Hepatocyte (in vitro differentiated cells): ENCODE measurements at regions not wholly inside any gene's neighbourhood (a gene's known extent, or its start where the extent isn't known, plus 50 kb on each side); places are given as distances from the start of the nearest gene placed in this dataset.

Experiments used
- DNase-seq: peaks from one replicate; pipeline ENCODE4 v3.0.0-alpha.2; 2016; ENCODE audit warnings: low spot score
- H2AFZ ChIP-seq: fragments of 200-600 bp; sonication (generic); 2 replicates; pipeline ENCODE4 v1.6.0; 2016; ENCODE audit warnings: antibody characterized with exemption, mild to moderate bottlenecking
- H3K27ac ChIP-seq: fragments of 200-600 bp; sonication (generic); 2 replicates; pipeline ENCODE4 v1.5.1; 2016; ENCODE audit warnings: mild to moderate bottlenecking
- H3K27me3 ChIP-seq: fragments of 200-600 bp; sonication (generic); 2 replicates; pipeline ENCODE4 v1.6.1; 2016
- H3K36me3 ChIP-seq: fragments of 200-600 bp; sonication (generic); replicated peaks from 2 replicates; pipeline ENCODE4 v1.5.1; 2016; ENCODE audit warnings: low read depth; ENCODE audit not compliant: insufficient read depth
- H3K4me1 ChIP-seq: fragments of 200-600 bp; sonication (generic); 2 replicates; pipeline ENCODE4 v1.5.1; 2016; ENCODE audit warnings: mild to moderate bottlenecking, moderate library complexity; ENCODE audit not compliant: insufficient read depth
- H3K4me2 ChIP-seq: fragments of 200-600 bp; sonication (generic); 2 replicates; pipeline ENCODE4 v1.6.0; 2016
- H3K4me3 ChIP-seq: fragments of 200-600 bp; sonication (generic); 2 replicates; pipeline ENCODE4 v1.5.1; 2016; ENCODE audit warnings: mild to moderate bottlenecking
- H3K79me2 ChIP-seq: fragments of 200-600 bp; sonication (generic); 2 replicates; pipeline ENCODE4 v1.6.0; 2017; ENCODE audit warnings: mild to moderate bottlenecking
- H3K9me2 ChIP-seq: fragments of 200-600 bp; sonication (generic); replicated peaks from 2 replicates; pipeline ENCODE4 v1.6.0; 2017; ENCODE audit warnings: mild to moderate bottlenecking; ENCODE audit not compliant: insufficient read depth
- H3K9me3 ChIP-seq: fragments of 200-600 bp; sonication (generic); 2 replicates; pipeline ENCODE4 v1.5.1; 2016; ENCODE audit warnings: low read depth, mild to moderate bottlenecking
- H4K20me1 ChIP-seq: fragments of 200-600 bp; sonication (generic); 2 replicates; pipeline ENCODE4 v1.6.0; 2016; ENCODE audit warnings: mild to moderate bottlenecking; ENCODE audit not compliant: insufficient read depth, poor library complexity, severe bottlenecking
- CTCF ChIP-seq: fragments of 200-600 bp; sonication (generic); IDR thresholded peaks from 2 replicates; pipeline ENCODE4 v1.5.1; 2016; ENCODE audit warnings: antibody characterized with exemption, mild to moderate bottlenecking; ENCODE audit not compliant: poor library complexity
- EZH2 ChIP-seq: fragments of 200-600 bp; sonication (generic); IDR thresholded peaks from 2 replicates; pipeline ENCODE4 v1.6.1; 2016; ENCODE audit warnings: antibody characterized with exemption, mild to moderate bottlenecking, borderline replicate concordance
- EZH2phosphoT487 ChIP-seq: fragments of 200-600 bp; sonication (generic); IDR thresholded peaks from one replicate; pipeline ENCODE4 v1.6.1; 2018; ENCODE audit warnings: antibody characterized with exemption, mild to moderate bottlenecking, low read depth, moderate library complexity; ENCODE audit not compliant: unreplicated experiment, severe bottlenecking
- WGBS: methylation state at CpG from one replicate; pipeline ENCODE4 v1.1.6; 2016; ENCODE audit warnings: low lambda C conversion rate; ENCODE audit errors: missing lambda C conversion rate; 5-methylcytosine and 5-hydroxymethylcytosine counted together

- TF ChIP-seq CTCF (no peak), EZH2phosphoT487 (no peak), EZH2 (no peak)
- Histone ChIP-seq H4K20me1 (no peaks in the 10 kb centered on the region), H3K27me3 (no peaks in the 10 kb centered on the region), H3K4me2 (peak overlapping the region; percentile 64), H3K9me3 (no peaks in the 10 kb centered on the region), H2AFZ (no peak overlapping the region), H3K4me3 (no peak overlapping the region), H3K79me2 (no peaks in the 10 kb centered on the region), H3K9me2 (no peaks in the 10 kb centered on the region), H3K36me3 (no peaks in the 10 kb centered on the region), H3K4me1 (peaks cover 14% of the 10 kb centered on the region), H3K27ac (peak overlapping the region; percentile 79)
- WGBS = 71% methylated on average over 19 of the region's 19 CpGs
- DNase-seq = no peak
Observed at GRCh38 chr9:121567500-121568342, 68.1 kb upstream of the GGTA1 start.

GRCh38 chr9:121568343-121569265 lies 69.0 kb upstream of the GGTA1 start:
- Histone ChIP-seq H2AFZ (no peak overlapping the region), H3K4me1 (peaks cover 14% of the 10 kb centered on the region), H4K20me1 (no peaks in the 10 kb centered on the region), H3K4me3 (no peak overlapping the region), H3K27me3 (no peaks in the 10 kb centered on the region), H3K9me2 (no peaks in the 10 kb centered on the region), H3K27ac (peak overlapping the region; percentile 79), H3K9me3 (no peaks in the 10 kb centered on the region), H3K36me3 (no peaks in the 10 kb centered on the region), H3K79me2 (no peaks in the 10 kb centered on the region), H3K4me2 (peak overlapping the region; percentile 64)
- WGBS = 76% methylated on average over 9 of the region's 9 CpGs
- no peak for TF ChIP-seq EZH2
- TF ChIP-seq CTCF = no peak
- DNase-seq = no peak

GRCh38 chr9:121569266-121569648 lies 69.6 kb upstream of the GGTA1 start:
- Histone ChIP-seq H3K4me2 (no peak overlapping the region), H3K27me3 (no peaks in the 10 kb centered on the region), H3K4me3 (no peak overlapping the region), H3K36me3 (no peaks in the 10 kb centered on the region), H3K4me1 (peaks cover 14% of the 10 kb centered on the region), H3K79me2 (no peaks in the 10 kb centered on the region), H4K20me1 (no peaks in the 10 kb centered on the region), H2AFZ (no peak overlapping the region), H3K9me3 (no peaks in the 10 kb centered on the region), H3K9me2 (no peaks in the 10 kb centered on the region), H3K27ac (no peak overlapping the region)
- WGBS = 78% methylated on average over 3 of the region's 3 CpGs
- DNase-seq = no peak
- no peak for TF ChIP-seq EZH2
- TF ChIP-seq CTCF = no peak
- no peak for TF ChIP-seq EZH2phosphoT487
